K562 (cell line): ENCODE measurements at regions not wholly inside any gene's neighbourhood (a gene's known extent, or its start where the extent isn't known, plus 50 kb on each side); places are given as distances from the start of the nearest gene placed in this dataset.

Source experiments
- BRCA1 ChIP-seq, 2 experiments: fragments of 450-650 bp in 1 of 2; sonication (generic) in 1 of 2; formaldehyde crosslinking in 1 of 2; IDR thresholded peaks; 2 replicates each; pipeline versions ENCODE4 v1.5.0 to v1.6.1; 2017 to 2020; ENCODE audit warnings: mild to moderate bottlenecking in 1 of 2, missing genetic modification reagents in 1 of 2
- DACH1 ChIP-seq: fragments of 450-650 bp; IDR thresholded peaks from 2 replicates; pipeline ENCODE4 v1.6.1; 2018; ENCODE audit not compliant: partially characterized antibody
- E2F5 ChIP-seq: sonication (generic); formaldehyde crosslinking; IDR thresholded peaks from 2 replicates; pipeline ENCODE4 v1.8.0; 2022; ENCODE audit warnings: mild to moderate bottlenecking, missing genetic modification reagents
- EGR1 ChIP-seq: fragments of 450-650 bp; conservative IDR thresholded peaks from 2 replicates; pipeline ENCODE4 v1.6.1; 2017; ENCODE audit warnings: mild to moderate bottlenecking
- NFATC3 ChIP-seq: fragments of 450-650 bp; IDR thresholded peaks from 2 replicates; pipeline ENCODE4 v1.6.1; 2017; ENCODE audit warnings: mild to moderate bottlenecking
- NKRF ChIP-seq: fragments of 450-650 bp; IDR thresholded peaks from 2 replicates; pipeline ENCODE4 v1.6.1; 2016; ENCODE audit warnings: borderline replicate concordance
- NR1H2 ChIP-seq: sonication (generic); formaldehyde crosslinking; IDR thresholded peaks from 2 replicates; pipeline ENCODE4 v1.4.0; 2020; ENCODE audit warnings: mild to moderate bottlenecking, missing genetic modification reagents
- NUFIP1 ChIP-seq: fragments of 450-650 bp; IDR thresholded peaks from 2 replicates; pipeline ENCODE4 v1.6.1; 2018; ENCODE audit not compliant: partially characterized antibody
- PBX2 ChIP-seq, 2 experiments: IDR thresholded peaks in 1 of 2; conservative IDR thresholded peaks in 1 of 2; 2 replicates each; pipeline ENCODE4 v1.6.1; 2016; ENCODE audit warnings: low read depth in 2 of 2, mild to moderate bottlenecking in 1 of 2, missing compliant biosample characterization in 1 of 2, missing genetic modification characterization in 1 of 2, moderate library complexity in 1 of 2
- PCBP2 ChIP-seq: fragments of 200-400 bp; formaldehyde crosslinking; IDR thresholded peaks from 2 replicates; pipeline ENCODE4 v1.6.1; 2018; ENCODE audit warnings: low read length, low read depth, mild to moderate bottlenecking, moderate library complexity; ENCODE audit not compliant: poor library complexity, severe bottlenecking
- POLR2AphosphoS2 ChIP-seq: IDR thresholded peaks from 2 replicates; pipeline ENCODE4 v1.6.1; 2012; ENCODE audit warnings: low read length, improper control_type of control experiment
- POLR2AphosphoS5 ChIP-seq: IDR thresholded peaks from 2 replicates; pipeline ENCODE4 v1.6.1; 2011; ENCODE audit warnings: mild to moderate bottlenecking, low read depth, low read length, moderate library complexity; ENCODE audit not compliant: control insufficient read depth, insufficient read depth
- RB1 ChIP-seq: fragments of 450-650 bp; IDR thresholded peaks from 2 replicates; pipeline ENCODE4 v1.6.1; 2017; ENCODE audit warnings: low read depth, mild to moderate bottlenecking
- RBBP5 ChIP-seq: fragments of 200-600 bp; sonication (generic); IDR thresholded peaks from 2 replicates; pipeline ENCODE4 v1.6.1; 2012; ENCODE audit warnings: borderline replicate concordance, mild to moderate bottlenecking, low read length, control low read depth, inconsistent platforms; ENCODE audit not compliant: insufficient read depth, poor library complexity, severe bottlenecking
- SLC30A9 ChIP-seq: fragments of 250-450 bp; sonication (Bioruptor Pico); IDR thresholded peaks from 2 replicates; pipeline ENCODE4 v1.8.0; 2022; ENCODE audit warnings: mild to moderate bottlenecking, moderate library complexity
- SNIP1 ChIP-seq: fragments of 450-650 bp; IDR thresholded peaks from 2 replicates; pipeline ENCODE4 v1.7.1; 2017; ENCODE audit warnings: low read depth, mild to moderate bottlenecking
- SP2 ChIP-seq: IDR thresholded peaks from 2 replicates; pipeline ENCODE4 v1.6.1; 2011; ENCODE audit warnings: mild to moderate bottlenecking, low read depth, low read length, moderate library complexity; ENCODE audit not compliant: poor library complexity, severe bottlenecking; ENCODE audit errors: extremely low read depth
- ZBTB2 ChIP-seq: fragments of 450-650 bp; IDR thresholded peaks from 2 replicates; pipeline ENCODE4 v1.6.1; 2016; ENCODE audit warnings: antibody characterized with exemption
- ZNF316 ChIP-seq: fragments of 450-650 bp; IDR thresholded peaks from 2 replicates; pipeline ENCODE4 v1.6.1; 2016
- ZNF324 ChIP-seq: fragments of 250-450 bp; sonication (Bioruptor Pico); IDR thresholded peaks from 2 replicates; pipeline ENCODE4 v1.4.0; 2020; ENCODE audit warnings: mild to moderate bottlenecking
- ZNF668 ChIP-seq: fragments of 250-450 bp; sonication (Bioruptor Pico); IDR thresholded peaks from 2 replicates; pipeline ENCODE4 v1.8.0; 2022; ENCODE audit warnings: mild to moderate bottlenecking, inconsistent platforms

GRCh38 chr6:27146706-27147505, 100.6 kb upstream of the PRSS16 start (continued):
- no peak for TF ChIP-seq ZNF324 (CRISPR knock-in tag)
- no peak for TF ChIP-seq SLC30A9
- TF ChIP-seq NKRF, result peak; percentile 77; the same call in 1 of the 2 replicates
- no peak for TF ChIP-seq PBX2 (CRISPR knock-in tag; IDR thresholded peaks at IDR 0.05; ENCODE audit: low read depth)
- TF ChIP-seq PBX2 (tag; conservative IDR thresholded peaks at IDR 0.05; ENCODE audit: low read depth), result no peak
- TF ChIP-seq POLR2AphosphoS2, result peak; percentile 97
- TF ChIP-seq POLR2AphosphoS5, result peak; percentile 92
- no peak for TF ChIP-seq NUFIP1
- peak; percentile 71 for TF ChIP-seq PCBP2
- no peak for TF ChIP-seq BRCA1 (IDR thresholded peaks at IDR 0.05)
- no peak for TF ChIP-seq BRCA1 (CRISPR knock-in tag; IDR thresholded peaks at IDR 0.05)
- TF ChIP-seq ZBTB2, result no peak
- no peak for TF ChIP-seq ZNF668 (CRISPR knock-in tag)
- peak; percentile 38 for TF ChIP-seq RBBP5
- no peak for TF ChIP-seq SP2
- no peak for TF ChIP-seq NR1H2 (CRISPR knock-in tag)
- TF ChIP-seq NFATC3, result peak; percentile 75; the same call in 1 of the 2 replicates
- TF ChIP-seq DACH1, result no peak
- no peak for TF ChIP-seq EGR1
- no peak for TF ChIP-seq ZNF316
- TF ChIP-seq SNIP1, result no peak; the same call in 1 of the 2 replicates
- peak; percentile 99 for TF ChIP-seq RB1
- TF ChIP-seq E2F5 (CRISPR knock-in tag), result peak; percentile 99
